ENCODE measurements at regions not wholly inside any gene's neighbourhood (a gene's known extent, or its start where the extent isn't known, plus 50 kb on each side); places are given as distances from the start of the nearest gene placed in this dataset.

DNA sequence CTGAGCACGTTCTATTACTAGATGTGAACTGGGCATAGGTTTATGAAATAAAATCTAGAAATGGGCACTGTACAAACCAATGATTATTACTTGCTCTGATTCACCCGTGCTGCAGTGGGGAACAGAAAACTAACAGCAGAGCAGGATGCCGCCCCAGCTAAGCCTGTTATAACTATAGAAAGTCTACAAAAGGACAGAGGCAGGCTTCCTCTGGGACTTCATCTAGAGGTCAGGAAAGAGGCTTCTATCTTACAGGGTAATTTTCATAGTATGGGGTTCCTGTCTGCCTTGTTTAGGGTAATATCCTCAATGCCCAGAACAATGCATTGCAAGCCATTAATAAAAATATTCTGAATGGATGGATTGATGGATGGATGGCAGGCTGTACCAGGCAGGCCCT lies 177.0 kb upstream of the TBL1XR1 start (continued):
- TF ChIP-seq, protein P1, sequence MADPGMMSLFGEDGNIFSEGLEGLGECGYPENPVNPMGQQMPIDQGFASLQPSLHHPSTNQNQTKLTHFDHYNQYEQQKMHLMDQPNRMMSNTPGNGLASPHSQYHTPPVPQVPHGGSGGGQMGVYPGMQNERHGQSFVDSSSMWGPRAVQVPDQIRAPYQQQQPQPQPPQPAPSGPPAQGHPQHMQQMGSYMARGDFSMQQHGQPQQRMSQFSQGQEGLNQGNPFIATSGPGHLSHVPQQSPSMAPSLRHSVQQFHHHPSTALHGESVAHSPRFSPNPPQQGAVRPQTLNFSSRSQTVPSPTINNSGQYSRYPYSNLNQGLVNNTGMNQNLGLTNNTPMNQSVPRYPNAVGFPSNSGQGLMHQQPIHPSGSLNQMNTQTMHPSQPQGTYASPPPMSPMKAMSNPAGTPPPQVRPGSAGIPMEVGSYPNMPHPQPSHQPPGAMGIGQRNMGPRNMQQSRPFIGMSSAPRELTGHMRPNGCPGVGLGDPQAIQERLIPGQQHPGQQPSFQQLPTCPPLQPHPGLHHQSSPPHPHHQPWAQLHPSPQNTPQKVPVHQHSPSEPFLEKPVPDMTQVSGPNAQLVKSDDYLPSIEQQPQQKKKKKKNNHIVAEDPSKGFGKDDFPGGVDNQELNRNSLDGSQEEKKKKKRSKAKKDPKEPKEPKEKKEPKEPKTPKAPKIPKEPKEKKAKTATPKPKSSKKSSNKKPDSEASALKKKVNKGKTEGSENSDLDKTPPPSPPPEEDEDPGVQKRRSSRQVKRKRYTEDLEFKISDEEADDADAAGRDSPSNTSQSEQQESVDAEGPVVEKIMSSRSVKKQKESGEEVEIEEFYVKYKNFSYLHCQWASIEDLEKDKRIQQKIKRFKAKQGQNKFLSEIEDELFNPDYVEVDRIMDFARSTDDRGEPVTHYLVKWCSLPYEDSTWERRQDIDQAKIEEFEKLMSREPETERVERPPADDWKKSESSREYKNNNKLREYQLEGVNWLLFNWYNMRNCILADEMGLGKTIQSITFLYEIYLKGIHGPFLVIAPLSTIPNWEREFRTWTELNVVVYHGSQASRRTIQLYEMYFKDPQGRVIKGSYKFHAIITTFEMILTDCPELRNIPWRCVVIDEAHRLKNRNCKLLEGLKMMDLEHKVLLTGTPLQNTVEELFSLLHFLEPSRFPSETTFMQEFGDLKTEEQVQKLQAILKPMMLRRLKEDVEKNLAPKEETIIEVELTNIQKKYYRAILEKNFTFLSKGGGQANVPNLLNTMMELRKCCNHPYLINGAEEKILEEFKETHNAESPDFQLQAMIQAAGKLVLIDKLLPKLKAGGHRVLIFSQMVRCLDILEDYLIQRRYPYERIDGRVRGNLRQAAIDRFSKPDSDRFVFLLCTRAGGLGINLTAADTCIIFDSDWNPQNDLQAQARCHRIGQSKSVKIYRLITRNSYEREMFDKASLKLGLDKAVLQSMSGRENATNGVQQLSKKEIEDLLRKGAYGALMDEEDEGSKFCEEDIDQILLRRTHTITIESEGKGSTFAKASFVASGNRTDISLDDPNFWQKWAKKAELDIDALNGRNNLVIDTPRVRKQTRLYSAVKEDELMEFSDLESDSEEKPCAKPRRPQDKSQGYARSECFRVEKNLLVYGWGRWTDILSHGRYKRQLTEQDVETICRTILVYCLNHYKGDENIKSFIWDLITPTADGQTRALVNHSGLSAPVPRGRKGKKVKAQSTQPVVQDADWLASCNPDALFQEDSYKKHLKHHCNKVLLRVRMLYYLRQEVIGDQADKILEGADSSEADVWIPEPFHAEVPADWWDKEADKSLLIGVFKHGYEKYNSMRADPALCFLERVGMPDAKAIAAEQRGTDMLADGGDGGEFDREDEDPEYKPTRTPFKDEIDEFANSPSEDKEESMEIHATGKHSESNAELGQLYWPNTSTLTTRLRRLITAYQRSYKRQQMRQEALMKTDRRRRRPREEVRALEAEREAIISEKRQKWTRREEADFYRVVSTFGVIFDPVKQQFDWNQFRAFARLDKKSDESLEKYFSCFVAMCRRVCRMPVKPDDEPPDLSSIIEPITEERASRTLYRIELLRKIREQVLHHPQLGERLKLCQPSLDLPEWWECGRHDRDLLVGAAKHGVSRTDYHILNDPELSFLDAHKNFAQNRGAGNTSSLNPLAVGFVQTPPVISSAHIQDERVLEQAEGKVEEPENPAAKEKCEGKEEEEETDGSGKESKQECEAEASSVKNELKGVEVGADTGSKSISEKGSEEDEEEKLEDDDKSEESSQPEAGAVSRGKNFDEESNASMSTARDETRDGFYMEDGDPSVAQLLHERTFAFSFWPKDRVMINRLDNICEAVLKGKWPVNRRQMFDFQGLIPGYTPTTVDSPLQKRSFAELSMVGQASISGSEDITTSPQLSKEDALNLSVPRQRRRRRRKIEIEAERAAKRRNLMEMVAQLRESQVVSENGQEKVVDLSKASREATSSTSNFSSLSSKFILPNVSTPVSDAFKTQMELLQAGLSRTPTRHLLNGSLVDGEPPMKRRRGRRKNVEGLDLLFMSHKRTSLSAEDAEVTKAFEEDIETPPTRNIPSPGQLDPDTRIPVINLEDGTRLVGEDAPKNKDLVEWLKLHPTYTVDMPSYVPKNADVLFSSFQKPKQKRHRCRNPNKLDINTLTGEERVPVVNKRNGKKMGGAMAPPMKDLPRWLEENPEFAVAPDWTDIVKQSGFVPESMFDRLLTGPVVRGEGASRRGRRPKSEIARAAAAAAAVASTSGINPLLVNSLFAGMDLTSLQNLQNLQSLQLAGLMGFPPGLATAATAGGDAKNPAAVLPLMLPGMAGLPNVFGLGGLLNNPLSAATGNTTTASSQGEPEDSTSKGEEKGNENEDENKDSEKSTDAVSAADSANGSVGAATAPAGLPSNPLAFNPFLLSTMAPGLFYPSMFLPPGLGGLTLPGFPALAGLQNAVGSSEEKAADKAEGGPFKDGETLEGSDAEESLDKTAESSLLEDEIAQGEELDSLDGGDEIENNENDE (IDR thresholded peaks at IDR 0.05; ENCODE audit: insufficient replicate concordance, low read length) = no peak
- TF ChIP-seq NRF1 (IDR thresholded peaks at IDR 0.05; ENCODE audit: low read depth, low read length) (no peak), EP300 (IDR thresholded peaks at IDR 0.05; ENCODE audit: borderline replicate concordance in 1 of 2, low read depth in 2 of 2, low read length in 2 of 2) (no peak), SRF (IDR thresholded peaks at IDR 0.05; ENCODE audit: low read depth, low read length) (no peak)
